ENCODE measurements at regions not wholly inside any gene's neighbourhood (a gene's known extent, or its start where the extent isn't known, plus 50 kb on each side); places are given as distances from the start of the nearest gene placed in this dataset.
"Not testable (repeated sequence)": the region's sequence is repeated elsewhere in the genome, so short reads cannot be mapped to it uniquely, and the experiment has no call there.

DNA sequence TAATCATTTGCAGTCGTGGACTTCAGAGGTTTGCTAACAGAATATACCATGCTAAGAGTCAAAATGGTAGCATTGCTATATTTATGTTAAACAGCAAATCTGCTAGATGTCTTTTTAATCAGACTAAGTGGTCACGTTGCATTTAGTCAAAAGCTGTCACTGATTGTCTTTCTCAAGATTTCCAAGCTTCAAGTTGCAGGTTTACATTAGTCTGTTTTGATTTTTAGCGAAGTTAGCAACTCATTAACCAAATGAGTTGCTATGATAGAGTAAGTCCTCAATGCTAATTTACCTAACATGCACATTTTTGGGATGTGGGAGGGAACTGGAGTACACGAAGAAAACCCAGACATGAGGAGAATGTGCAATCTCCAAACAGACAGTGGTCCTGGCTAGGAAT is 653.2 kb downstream of the TNS3 start:
- no peak for DNase-seq

DNA sequence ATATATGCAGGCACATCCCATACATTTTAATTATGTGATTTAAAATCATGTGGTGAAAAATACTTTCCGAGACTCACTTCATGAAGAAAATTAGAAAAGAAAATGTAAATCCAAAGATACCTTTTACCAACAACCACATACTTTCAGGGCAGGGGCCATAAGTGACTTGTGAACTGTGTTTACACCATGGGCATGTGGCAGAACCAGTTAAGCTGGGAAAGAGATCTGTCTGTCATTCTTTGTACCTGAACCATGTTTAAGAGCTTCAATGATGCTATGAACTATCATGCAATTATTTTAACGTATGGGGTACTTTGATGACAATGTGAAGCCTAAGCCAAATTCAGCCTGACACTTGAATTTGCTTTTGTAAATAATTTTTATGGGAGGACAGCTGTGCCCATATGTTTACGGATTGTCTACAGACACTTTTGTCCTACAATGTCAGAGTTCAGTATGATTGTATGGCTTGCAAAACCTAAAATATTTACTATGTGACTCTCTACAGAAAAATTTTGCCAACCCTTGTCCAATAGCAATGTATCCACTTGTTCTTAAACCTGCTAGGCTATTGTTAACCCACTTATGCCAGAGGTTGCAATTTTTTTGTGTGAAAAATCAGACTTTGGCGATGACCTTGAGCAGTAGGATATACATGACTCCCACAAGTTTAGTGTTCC is 654.6 kb downstream of the TNS3 start:
- no peak for DNase-seq

DNA sequence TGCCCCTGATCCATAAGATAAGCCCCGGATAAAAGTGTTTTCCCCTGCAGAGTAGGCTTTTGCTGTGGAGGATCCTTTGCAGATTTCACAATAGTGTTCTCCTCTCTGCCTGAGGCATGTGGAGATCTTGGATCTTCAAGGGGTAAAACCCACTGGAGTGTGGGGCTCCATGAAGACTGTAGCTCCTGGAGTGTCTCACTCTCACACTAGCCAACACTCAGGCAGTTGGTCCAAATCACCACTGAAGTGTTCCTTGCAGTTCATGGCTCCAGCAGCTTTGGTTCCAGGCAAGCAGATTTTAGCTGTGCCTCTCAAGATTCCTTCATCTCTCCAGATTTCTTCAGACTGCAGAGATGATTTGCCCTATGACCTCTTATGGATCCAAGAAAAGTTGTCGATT is 665.3 kb downstream of the TNS3 start:
- DNase-seq: no peak

DNA sequence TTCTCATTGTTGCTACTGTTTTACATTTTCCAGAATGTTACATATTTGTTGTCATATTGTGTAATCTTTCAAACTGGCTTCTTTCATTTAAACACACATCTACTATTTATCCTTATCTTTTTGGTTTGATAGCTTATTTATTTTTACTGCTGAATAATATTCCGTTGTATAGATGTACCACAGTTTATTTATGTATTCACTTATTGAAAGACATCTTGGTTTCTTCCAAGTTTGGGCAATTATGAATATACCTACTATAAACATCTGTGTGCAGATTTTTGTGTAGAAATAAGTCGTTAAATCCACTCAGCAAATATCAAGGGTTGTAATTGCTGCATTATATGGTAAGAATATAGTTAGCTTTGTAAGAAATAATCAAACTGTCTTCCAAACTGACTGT is 669.2 kb downstream of the TNS3 start:
- DNase-seq: no peak

DNA sequence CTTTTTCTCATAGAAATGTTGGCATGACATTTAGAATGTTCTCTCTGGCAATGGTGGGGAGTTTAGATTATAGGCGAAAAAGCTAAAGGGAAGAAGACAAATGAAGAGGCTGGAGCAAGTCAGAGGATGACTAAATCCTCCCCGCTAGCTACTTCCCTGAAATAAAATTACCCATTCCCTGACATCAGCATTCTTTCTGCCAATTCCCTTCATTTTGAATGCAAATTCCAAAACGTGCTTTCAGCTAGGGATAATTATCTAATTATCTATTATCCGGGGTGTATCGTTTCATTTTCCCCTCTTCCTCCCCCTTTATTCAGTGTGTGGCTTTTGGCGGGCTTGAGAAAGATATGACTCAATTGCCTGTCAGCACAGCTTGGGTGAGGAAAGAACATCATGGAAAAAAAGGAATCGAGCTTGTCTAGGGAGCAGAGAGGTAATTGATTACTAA is 672.3 kb downstream of the TNS3 start:
- no peak for DNase-seq

- DNase-seq: peak; percentile 77
Measured at GRCh38 chr7:46908770-46909169, 673.1 kb downstream of the TNS3 start.

DNA sequence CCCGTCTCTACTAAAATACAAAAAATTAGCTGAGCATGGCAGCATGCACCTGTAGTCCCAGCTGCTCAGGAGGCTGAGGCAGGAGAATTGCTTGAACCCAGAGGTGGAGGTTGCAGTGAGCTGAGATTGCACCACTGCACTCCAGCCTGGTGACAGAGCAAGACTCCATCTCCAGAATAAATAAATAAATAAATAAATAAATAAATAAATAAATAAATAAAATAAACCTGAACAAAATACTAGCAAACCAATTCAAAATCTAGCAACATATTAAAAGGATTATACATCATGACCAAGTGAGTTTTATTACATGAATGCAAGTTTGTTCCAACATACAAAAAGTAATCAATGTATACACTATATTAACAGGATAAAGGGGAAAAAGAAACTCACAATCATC is 677.4 kb downstream of the TNS3 start:
- not testable (repeated sequence) for DNase-seq

DNA sequence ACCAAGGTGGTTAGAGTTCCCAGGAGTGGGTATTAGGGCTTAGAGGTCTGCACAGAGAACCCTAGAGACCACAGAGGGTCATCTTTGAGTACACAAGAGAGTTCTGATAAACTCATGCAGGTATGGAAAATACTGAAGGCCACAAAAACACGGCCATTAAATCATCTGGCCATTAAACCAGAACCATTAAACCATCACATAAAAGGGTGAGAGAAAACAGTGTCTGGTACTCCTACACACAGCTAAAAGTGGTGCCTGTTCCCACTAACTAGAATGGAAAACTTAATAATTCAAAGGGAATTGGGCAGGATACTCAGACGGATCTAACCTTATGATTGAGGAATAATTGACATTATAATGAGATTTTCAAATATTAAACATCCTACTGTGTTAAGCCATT is 679.4 kb downstream of the TNS3 start:
- DNase-seq: no peak

DNA sequence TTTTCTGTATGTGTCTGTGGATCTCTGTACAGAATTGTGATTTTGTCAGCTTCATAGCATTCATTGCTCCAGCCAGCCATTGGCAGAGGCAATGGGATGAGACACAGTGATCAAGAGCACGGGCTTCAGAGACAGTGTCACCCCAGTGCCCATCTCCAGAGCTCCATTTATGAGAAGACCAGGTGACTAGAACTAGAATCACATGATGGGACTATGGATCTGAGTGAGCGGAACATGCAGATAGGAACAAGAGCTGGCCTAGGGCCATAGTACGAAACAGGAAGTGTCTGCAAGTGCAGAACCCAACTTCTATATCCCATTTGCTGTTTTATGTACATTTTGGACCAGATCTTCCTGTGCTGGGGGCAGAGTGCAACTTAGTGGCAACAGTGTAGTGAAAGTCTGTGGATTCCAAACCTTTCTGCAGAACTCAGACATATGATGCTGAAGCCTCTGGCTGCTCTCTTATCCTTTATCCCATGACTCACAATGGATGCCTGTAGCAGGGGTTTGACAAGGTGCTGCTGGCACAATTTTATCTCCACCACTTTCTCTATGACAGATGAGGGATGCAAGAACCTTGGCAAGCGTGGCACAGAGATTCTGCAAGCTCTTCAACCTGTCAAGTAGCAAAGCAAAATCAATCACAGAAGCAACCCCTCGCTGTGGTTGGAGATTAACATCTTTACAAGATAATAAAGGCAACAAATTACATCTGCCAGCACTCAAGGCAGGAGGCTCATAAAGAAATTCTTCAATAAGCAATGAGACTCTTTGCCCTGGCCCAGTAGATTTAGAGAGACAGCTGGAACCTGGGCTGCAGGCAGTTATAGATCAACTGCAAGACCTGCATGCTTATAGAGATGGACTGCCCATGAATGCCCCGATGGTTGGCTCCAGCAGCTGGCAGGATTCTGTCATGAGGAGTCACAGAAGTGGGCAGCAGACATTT is 681.3 kb downstream of the TNS3 start:
- no peak for DNase-seq

DNA sequence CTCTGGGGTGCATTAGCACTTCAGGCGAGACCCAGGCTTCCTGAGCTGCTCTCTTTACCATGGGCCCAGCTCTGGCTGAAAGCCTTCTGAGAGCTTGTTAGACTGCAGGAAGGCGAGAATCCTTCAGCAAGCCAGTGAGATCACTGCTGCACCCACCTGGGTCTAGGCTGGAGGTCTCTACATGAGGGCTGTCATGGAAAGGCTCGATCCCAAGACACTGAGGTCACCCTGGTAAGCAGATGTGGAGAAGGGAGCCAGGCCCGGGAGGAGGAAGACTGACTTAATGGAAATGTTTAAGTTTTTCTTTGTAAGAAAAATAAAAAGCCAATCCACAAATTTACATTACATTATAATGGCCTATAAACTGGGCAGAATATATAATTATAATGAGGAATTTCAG is 684.5 kb downstream of the TNS3 start:
- no peak for DNase-seq

- no peak for DNase-seq
Measured at GRCh38 chr7:46886669-46887374, 695.1 kb downstream of the TNS3 start.

DNA sequence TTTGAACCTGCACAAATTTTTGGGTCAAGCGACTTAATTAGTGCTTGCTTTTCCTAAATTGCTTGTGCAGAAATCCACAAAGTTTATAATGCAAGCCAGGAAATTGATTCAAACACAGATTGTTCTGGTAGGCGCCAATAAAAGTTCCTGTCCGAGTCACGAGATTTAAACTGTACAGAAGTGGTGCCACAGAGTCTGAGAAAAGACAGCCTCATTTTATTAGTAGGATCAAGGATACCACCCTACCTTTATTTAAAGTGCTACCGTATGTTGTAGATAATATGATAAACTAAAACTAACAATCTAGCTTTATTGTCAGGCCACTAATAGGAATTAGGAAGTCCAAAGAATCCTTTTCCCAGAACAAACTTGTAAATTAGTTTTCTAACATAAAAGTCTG is 696.7 kb downstream of the TNS3 start:
- DNase-seq: no peak

DNA sequence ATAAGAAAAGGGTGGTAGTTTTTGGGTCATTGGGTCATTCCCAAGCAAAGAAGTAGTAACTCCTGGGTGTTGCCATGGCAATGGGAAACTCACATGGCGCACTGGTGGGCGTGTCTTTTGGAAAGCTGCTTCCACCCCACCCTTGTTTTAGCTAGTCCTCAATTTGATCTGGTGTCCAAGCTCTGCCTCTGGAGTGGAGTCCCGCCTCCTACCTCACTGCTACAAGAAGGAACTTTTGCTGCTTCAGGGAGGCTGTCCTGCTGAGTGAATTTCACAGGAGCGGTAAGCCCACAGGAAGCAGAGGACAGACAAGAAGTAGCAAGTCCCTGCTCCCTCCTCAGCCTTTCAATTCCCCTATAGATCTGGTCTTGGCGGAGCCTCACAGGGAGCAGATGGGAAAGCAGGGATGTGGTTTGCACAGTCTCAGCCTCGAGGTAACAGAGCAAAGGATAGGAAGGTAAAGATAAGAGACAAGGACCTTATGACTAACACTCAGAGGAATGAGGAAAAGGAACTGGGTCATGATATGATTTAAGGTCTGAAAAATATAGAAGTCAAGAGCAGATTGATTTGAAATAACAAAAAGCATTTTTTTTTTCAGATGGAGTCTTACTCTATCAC is 700.3 kb downstream of the TNS3 start:
- DNase-seq: no peak

DNA sequence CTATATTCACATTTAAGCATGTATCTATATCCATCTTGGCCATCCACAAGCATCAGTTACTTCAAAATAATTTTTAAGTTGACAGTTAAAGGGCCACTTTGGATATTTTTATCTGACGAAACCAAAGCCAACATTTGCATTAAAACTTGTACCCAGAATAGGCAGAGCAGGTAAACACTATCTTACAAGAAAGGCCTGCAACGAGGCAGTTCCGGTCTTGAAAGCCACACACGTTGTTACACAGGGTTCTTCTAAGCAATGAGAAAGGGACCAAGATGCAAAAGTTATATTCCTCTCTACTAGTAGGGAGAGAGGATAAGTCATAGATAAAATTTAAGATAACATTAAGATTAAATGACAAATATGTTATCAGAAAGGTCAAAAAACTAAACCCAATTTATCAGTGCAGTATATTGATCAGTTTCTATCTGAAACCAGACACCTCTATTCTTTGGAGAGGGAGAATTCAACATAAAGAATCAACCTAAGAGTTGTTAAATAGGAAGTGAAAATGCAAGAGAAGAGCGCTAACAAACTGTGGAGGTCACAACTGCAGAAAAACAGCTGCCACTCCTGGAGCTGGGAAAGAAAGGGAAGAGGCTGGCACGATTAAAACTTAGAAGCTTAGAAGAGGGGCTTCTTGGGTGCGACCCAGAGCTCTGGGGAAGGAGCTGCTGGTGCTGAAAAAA is 701.3 kb downstream of the TNS3 start:
- DNase-seq: no peak

GRCh38 chr7:46879783-46880182 is 702.1 kb downstream of the TNS3 start:
- no peak for DNase-seq

DNA sequence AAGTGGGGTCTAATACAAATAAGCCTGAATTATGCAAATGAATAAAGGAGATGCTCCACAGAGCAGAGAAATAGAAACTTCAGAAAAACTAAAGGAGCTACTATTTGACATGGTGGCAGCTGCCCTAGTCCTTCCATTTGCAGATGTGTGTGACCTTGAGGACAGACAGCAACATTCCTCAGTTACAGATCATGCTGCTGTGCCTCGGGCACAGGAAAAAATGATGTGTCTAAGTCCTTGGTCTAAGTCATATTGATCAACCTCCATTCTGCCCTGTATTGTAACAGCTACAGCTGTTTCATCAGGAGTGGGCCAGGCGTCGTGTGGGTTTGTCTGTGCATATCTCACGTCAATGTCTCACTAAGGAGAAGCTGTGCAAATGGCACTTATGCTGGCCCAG is 710.4 kb downstream of the TNS3 start:
- no peak for DNase-seq

- no peak for DNase-seq
Measured at GRCh38 chr7:46864716-46865115, 717.2 kb downstream of the TNS3 start.

DNA sequence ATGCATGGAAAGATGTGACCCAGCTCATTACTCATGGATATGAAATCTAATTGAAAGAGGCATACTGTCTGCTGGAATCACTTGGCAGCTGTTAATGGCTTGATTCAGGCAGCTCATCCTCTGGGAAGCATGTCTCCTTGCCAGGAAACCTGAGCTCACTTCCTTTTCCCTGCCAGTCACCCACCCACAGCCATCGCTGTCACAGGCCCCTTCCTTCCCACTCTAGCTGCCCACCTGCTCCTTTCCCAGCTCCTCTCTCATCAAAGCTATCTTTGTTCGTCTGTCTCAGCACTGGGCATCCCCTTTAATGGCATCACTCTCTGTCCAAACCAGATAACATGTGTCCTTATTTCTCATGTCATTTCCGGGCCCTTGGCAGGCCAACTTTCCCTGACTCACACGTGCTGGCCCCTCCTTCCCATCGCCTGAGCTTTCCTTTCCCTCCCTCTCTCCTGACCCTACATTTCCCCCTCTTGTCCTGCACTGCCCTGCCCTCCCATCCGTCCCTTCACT is 721.9 kb downstream of the TNS3 start:
- no peak for DNase-seq

DNA sequence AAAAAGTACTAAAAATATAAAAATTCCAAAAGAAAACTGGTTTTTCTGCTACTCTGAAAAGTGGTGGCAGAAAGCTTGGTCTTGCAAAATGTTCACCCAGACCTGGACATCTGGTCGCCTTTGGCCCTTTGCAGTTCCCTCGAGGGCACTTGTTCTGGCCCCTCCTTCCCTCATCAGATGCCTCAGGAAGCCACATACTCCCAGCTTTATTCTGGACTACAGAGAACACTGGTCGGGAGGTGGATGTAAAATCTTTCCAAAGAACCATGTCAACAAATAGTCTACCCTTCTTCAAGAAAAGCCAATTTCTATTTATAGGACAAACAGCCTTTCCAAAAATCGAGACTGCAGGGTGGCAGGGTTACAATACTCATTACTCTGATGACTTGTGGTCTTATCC is 726.1 kb downstream of the TNS3 start:
- DNase-seq: no peak

GRCh38 chr7:46854958-46855473 is 726.9 kb downstream of the TNS3 start:
- no peak for DNase-seq

DNA sequence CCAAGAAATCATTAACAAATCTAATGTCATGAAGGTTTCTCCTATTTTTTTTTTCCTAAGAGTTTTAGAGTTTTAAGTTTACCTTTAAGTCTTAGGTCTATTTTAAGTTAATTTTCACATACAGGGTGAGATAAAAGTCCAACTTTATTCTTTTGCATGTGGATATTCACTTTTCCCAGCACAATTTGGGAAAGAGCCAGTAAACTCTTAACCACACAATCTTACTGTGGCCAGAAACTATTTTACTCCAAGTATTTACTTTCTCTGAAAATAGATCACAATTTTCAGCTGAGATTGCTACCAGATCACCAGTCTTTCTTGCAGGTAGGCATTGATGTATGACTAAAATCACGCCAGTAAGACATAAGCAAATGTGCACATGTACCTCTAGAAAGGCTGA is 728.5 kb downstream of the TNS3 start:
- no peak for DNase-seq

- no peak for DNase-seq
Measured at GRCh38 chr7:46852795-46853194, 729.1 kb downstream of the TNS3 start.

All from kidney glomerular epithelial cell (primary cell).